Keratinocyte (primary cell): ENCODE measurements at regions not wholly inside any gene's neighbourhood (a gene's known extent, or its start where the extent isn't known, plus 50 kb on each side); places are given as distances from the start of the nearest gene placed in this dataset.

Experiments used
- DNase-seq: peaks from one replicate; pipeline ENCODE4 v3.0.0-alpha.2; 2011; ENCODE audit warnings: low read depth, missing footprints, low spot score
- FAIRE-seq: peaks from 2 replicates; lab custom pipeline; 2011; peaks lifted over from hg19 to GRCh38; lab: Jason Lieb, UNC
- H2AFZ ChIP-seq: 2 replicates; pipeline ENCODE4 v1.6.0; 2012; ENCODE audit warnings: low read length, control low read depth, inconsistent platforms; ENCODE audit not compliant: control insufficient read depth
- H3K27ac ChIP-seq: 2 replicates; pipeline ENCODE4 v1.5.1; 2011; ENCODE audit warnings: low read length; ENCODE audit not compliant: control insufficient read depth, insufficient read depth
- H3K27me3 ChIP-seq: 3 replicates; pipeline ENCODE4 v1.6.0; 2011; ENCODE audit warnings: low read length; ENCODE audit not compliant: control insufficient read depth, insufficient read depth; ENCODE audit errors: extremely low read depth
- H3K36me3 ChIP-seq, 2 experiments: 2 replicates in 1 of 2; 3 replicates in 1 of 2; pipeline ENCODE4 v1.5.1; 2011; ENCODE audit warnings: low read length in 2 of 2, mild to moderate bottlenecking in 1 of 2; ENCODE audit not compliant: control insufficient read depth in 2 of 2, insufficient read depth in 2 of 2; ENCODE audit errors: extremely low read depth in 1 of 2
- H3K4me1 ChIP-seq: 3 replicates; pipeline ENCODE4 v1.5.1; 2011; ENCODE audit warnings: low read length; ENCODE audit not compliant: control insufficient read depth, insufficient read depth; ENCODE audit errors: extremely low read depth
- H3K4me2 ChIP-seq: 3 replicates; pipeline ENCODE4 v1.6.0; 2011; ENCODE audit warnings: low read depth, low read length; ENCODE audit not compliant: control insufficient read depth, insufficient read depth; ENCODE audit errors: extremely low read depth
- H3K4me3 ChIP-seq, 3 experiments: fragments of 200-600 bp in 1 of 3; sonication (generic) in 1 of 3; 2 replicates in 2 of 3; 3 replicates in 1 of 3; pipeline ENCODE4 v1.5.1; 2011 to 2016; ENCODE audit warnings: low read length in 3 of 3, mild to moderate bottlenecking in 3 of 3, control low read depth in 2 of 3, inconsistent platforms in 1 of 3, low read depth in 1 of 3, mixed read lengths in 1 of 3, mixed run types in 1 of 3, moderate library complexity in 1 of 3; ENCODE audit not compliant: control insufficient read depth in 2 of 3, insufficient read depth in 2 of 3; ENCODE audit errors: extremely low read depth in 1 of 3
- H3K79me2 ChIP-seq: 2 replicates; pipeline ENCODE4 v1.6.0; 2012; ENCODE audit warnings: low read length; ENCODE audit not compliant: control insufficient read depth, insufficient read depth
- H3K9ac ChIP-seq: 3 replicates; pipeline ENCODE4 v1.6.0; 2011; ENCODE audit warnings: low read length; ENCODE audit not compliant: control insufficient read depth, insufficient read depth; ENCODE audit errors: extremely low read depth
- H3K9me1 ChIP-seq: 3 replicates; pipeline ENCODE4 v1.6.0; 2011; ENCODE audit warnings: low read length; ENCODE audit not compliant: control insufficient read depth, insufficient read depth; ENCODE audit errors: extremely low read depth
- H3K9me3 ChIP-seq: 2 replicates; pipeline ENCODE4 v1.5.1; 2012; ENCODE audit warnings: low read depth, low read length; ENCODE audit not compliant: control insufficient read depth
- H4K20me1 ChIP-seq: 3 replicates; pipeline ENCODE4 v1.6.0; 2011; ENCODE audit warnings: low read length; ENCODE audit not compliant: control insufficient read depth, insufficient read depth; ENCODE audit errors: extremely low read depth
- CTCF ChIP-seq, 3 experiments: IDR thresholded peaks in 1 of 3; conservative IDR thresholded peaks in 1 of 3; optimal IDR thresholded peaks in 1 of 3; 2 replicates in 2 of 3; 3 replicates in 1 of 3; pipeline versions ENCODE3 to v1.5.1; 2011; ENCODE audit warnings: low read length in 3 of 3, mild to moderate bottlenecking in 3 of 3, moderate library complexity in 2 of 3, control low read depth in 1 of 3, inconsistent platforms in 1 of 3; ENCODE audit not compliant: insufficient read depth in 2 of 3; ENCODE audit errors: extremely low read depth in 1 of 3
- EZH2 ChIP-seq: IDR thresholded peaks from one replicate; pipeline ENCODE4 v1.6.1; 2012; ENCODE audit warnings: inconsistent platforms, mild to moderate bottlenecking, low read length, moderate library complexity
- dilution Hi-C: fragments of 300-500 bp; cut with MboI; formaldehyde crosslinking; loops from one replicate; pipeline ENCODE4 v1.7.0; 2020; ENCODE audit warnings: low sequenced_read_pairs; ENCODE audit not compliant: extremely low pct_ligation_motif_present

- H3K4me1 ChIP-seq = peaks cover 22% of the 10 kb centered on the region
- no peak overlapping the region for H3K27ac ChIP-seq
- no peak for FAIRE-seq
These were observed 437.6 kb downstream of the ZEB2 start for GRCh38 chr2:144082327-144082726.

DNA sequence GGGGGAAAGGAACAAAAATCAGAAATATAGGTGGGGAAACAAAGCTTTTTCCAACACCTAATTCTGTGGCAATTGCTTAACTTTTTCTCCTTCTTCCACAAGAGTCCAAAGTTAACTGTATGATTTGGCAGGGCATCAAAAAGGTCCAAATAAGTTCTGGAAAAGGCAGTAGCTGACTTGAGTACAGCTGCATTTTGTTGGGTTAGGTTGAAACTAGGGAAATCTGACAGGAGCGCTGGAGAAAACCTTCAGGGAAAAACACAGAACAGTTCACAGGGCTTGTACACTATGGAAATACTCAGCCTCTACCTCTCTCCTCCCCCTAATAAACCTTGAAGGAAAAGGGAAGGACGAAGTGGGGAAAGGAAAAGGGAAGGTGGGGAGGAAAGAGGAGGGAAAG lies 438.6 kb downstream of the ZEB2 start:
- no peak overlapping the region for H3K4me2 ChIP-seq
- DNase-seq (no peak), FAIRE-seq (no peak)
- H3K9me1 ChIP-seq = no peaks in the 10 kb centered on the region
- no peak overlapping the region for H3K4me3 ChIP-seq
- peaks cover 22% of the 10 kb centered on the region for H3K4me1 ChIP-seq
- no peaks in the 10 kb centered on the region for H3K9me3 ChIP-seq
- H3K79me2 ChIP-seq = no peaks in the 10 kb centered on the region
- no peaks in the 10 kb centered on the region for H4K20me1 ChIP-seq
- H3K9ac ChIP-seq = no peak overlapping the region
- dilution Hi-C loops = no loop called here
- H3K27ac ChIP-seq = no peak overlapping the region
- no peaks in the 10 kb centered on the region for H3K36me3 ChIP-seq
- H2AFZ ChIP-seq = no peak overlapping the region
- TF ChIP-seq CTCF (optimal IDR thresholded peaks at IDR 0.05 in 1 of 3, IDR thresholded peaks at IDR 0.05 in 1 of 3, conservative IDR thresholded peaks at IDR 0.05 in 1 of 3; ENCODE audit: extremely low read depth in 1 of 3, insufficient read depth in 2 of 3, low read length in 3 of 3) (no peak), EZH2 (no peak)
- no peaks in the 10 kb centered on the region for H3K27me3 ChIP-seq

More at GRCh38 chr2:144082327-144082726, 437.6 kb downstream of the ZEB2 start:
- TF ChIP-seq EZH2 = no peak
- no peak for TF ChIP-seq CTCF (optimal IDR thresholded peaks at IDR 0.05 in 1 of 3, IDR thresholded peaks at IDR 0.05 in 1 of 3, conservative IDR thresholded peaks at IDR 0.05 in 1 of 3; ENCODE audit: extremely low read depth in 1 of 3, insufficient read depth in 2 of 3, low read length in 3 of 3)
- no peak for DNase-seq
- dilution Hi-C loops = no loop called here
- Histone ChIP-seq H3K9me3 (no peaks in the 10 kb centered on the region), H3K79me2 (no peaks in the 10 kb centered on the region), H3K4me2 (no peak overlapping the region), H3K4me3 (no peak overlapping the region), H4K20me1 (no peaks in the 10 kb centered on the region), H3K9ac (no peak overlapping the region), H3K9me1 (no peaks in the 10 kb centered on the region), H3K27me3 (no peaks in the 10 kb centered on the region), H2AFZ (no peak overlapping the region), H3K36me3 (no peaks in the 10 kb centered on the region)
